HG03565 (cell line): ENCODE measurements at regions not wholly inside any gene's neighbourhood (a gene's known extent, or its start where the extent isn't known, plus 50 kb on each side); places are given as distances from the start of the nearest gene placed in this dataset.
A peak's percentile ranks its signal among the peaks of the same experiment; 100 is the strongest.

Source experiments
- ATAC-seq: cut with Tn5 transposase; IDR thresholded peaks from one replicate; pipeline ENCODE4 v1.9.1; 2021; ENCODE audit warnings: mild to moderate bottlenecking, moderate library complexity; ENCODE audit not compliant: unreplicated experiment

DNA sequence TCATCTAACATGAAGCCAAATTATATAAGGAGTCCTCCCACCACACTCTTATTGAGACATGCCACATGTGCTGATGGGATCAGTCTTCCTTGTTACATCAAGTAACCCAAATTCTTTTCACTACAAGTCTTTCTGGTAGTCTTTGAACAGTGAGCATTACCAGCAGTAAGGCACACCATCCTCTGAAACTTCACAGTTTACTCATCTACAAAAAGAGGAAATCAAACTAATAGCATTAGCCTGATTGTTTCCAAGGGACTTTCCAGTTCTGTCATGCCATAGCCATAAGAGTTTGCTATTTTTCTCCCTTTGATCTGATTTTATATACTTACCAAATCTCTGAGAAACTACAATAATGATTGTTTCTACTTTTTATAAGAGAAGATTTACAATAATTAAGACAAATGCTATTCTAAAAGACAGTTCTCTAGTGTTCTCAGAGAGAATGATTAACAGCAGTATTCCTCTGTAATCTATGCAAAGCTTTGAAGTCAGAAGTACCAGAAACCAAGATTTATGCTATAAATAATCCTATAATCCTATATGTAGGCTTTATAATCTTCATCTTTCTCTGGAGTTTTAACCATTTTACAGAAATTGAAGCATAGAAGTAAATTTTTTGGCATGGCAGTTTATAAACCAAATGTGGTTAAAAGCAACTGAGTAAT is 166.2 kb upstream of the ACO1 start:
- peak; percentile 100 for ATAC-seq

DNA sequence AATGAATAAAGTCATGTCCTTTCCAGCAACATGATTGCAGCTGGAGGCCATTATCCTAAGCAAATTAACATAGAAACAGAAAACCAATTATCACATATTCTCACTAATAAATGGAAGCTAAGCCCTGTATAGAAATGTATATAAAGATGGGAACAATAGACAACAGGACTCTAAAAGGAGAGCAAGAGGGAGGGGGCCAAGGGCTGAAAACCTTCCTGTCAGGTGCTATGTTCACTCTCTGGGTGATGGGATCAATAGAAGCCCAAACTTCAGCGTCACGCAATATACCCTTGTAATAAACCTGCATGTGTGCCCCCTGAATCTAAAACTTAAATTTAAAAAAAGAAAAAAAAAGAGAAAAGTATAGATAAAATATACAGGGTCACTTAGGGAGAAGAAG is 163.7 kb upstream of the ACO1 start:
- ATAC-seq, result no peak

DNA sequence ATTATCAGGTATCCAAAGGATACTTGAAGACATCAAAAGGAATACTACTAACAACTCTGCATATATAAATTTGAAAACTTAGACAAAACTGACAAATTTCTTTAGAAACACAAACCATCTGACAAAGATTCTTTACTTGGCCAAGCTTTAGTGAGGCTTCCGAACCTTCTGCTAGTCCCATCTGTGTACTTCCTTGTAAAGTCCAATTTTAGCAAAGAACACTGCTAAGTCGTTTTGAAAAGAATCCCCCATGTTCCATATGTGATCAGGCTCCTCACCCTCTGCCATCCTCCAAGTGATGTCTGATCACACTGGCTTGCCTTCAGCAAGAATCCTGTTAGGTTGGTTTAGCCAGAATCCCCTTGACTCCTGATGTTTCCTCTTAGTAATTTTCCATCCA is 150.0 kb upstream of the ACO1 start:
- ATAC-seq, result no peak

DNA sequence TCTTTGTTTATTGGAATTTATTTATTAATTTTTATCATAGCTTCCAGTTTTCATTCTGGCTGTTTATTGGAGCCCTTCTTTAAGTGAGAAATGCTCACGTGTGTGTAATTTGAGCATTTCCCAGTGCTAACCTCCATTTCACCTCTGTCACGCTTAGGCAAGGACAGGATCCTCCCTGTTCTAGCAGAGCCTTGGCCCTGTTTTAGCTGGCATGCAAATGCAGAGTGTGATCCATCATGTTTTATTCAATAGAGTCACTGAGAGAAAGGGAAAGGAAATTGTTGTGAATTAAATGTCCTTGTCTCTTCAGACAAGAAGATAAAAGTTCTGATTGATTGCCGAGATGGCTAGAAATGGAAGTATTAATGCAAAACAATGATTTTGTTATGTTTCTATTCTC is 137.3 kb upstream of the ACO1 start:
- no peak for ATAC-seq

DNA sequence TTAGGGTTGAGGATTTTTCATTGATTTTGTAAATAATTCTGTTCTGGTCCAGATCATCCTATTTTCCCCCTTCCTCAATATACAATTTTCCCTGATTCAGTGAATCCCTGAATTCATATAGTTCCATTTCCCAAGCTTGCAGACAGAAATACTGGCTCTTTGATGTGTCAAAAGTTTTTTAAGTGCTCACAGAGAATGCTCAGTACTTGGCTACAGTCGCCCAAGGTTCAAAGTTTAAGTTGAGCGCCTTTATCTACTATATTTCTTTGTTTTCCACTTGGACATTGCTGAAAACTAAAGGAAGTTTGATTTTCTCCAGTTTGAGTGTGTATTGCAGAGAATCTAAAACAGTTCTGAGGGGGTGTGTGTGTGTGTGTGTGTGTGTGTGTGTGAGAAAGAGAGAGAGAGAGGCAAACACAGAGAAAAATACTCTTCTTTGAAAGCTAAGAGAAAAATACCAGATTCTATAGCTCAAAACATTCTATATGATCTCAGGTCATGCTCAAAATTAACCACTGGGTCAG is 136.2 kb upstream of the ACO1 start:
- ATAC-seq, result no peak

DNA sequence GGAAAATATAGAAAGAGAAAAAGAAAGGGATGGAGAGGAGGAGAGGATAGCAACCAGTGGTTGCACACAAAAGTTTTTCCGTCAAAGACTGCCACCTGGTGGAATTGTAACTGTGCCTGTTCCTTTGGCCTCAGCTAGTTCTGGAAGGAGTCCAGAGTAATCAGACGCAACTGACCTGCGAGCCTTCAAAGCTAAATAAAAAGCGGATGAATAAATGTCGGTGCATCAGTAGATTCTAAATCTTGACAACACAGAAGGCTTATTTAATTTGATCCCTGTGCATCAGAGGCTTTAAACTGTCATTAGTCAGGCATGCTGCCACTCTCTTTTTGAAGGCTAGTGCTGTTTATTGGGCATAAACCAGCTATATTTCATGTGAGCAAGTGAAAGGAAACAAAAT is 132.9 kb upstream of the ACO1 start:
- peak; percentile 92 for ATAC-seq

DNA sequence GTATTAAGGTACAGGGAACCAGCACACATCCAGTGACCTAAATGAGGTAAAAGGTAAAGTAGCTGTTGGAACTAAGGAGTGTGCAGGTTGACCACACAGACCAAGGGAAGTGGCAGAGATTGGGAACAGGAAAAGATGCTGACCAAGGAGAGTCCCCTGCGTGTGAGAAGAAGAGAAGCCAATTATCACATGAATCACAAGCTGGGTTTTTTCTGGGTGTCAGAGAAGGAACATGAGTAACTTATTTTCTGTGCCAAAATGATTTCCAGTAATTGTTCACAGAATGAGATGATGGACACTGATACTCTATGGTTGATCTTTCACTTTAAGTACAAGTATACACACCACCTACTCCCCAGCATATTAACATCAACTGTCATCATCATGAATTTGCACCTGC is 130.7 kb upstream of the ACO1 start:
- no peak for ATAC-seq

DNA sequence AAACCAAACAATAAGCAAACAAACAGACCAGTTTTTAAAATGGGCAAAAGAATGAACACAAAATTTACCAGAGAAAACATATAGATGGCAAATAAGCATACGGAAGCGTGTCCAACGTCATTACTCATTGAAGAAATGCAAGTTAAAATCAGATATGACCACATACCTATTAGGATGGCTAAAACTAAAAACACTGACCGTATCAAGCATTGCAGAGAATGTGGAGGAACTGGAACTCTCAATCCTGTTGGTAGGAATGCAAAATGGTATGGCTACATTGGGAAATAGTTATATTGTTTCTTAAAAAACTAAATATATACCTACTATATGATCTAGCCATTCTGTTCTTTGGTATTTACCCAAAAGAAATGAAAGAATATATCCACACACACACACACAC is 129.4 kb upstream of the ACO1 start:
- ATAC-seq, result no peak

DNA sequence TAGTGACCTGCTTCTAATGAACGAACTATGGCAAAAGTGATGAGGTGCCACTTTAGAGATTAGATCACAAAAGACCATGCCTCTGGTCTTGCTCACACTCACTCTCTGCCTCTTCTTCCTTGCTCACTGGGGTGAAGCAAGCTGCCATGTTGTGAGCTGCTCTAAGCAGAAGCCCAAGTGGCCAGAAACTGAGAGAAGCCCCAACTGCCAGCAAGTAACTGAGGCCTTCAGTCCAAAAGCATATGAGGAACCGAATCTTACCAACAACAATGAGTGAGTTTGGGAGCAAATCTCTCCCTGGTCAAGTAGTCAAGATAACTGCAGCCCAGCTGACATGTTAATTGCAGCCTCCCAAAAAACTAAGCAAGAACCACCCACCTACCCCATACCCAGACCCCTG is 126.0 kb upstream of the ACO1 start:
- no peak for ATAC-seq

DNA sequence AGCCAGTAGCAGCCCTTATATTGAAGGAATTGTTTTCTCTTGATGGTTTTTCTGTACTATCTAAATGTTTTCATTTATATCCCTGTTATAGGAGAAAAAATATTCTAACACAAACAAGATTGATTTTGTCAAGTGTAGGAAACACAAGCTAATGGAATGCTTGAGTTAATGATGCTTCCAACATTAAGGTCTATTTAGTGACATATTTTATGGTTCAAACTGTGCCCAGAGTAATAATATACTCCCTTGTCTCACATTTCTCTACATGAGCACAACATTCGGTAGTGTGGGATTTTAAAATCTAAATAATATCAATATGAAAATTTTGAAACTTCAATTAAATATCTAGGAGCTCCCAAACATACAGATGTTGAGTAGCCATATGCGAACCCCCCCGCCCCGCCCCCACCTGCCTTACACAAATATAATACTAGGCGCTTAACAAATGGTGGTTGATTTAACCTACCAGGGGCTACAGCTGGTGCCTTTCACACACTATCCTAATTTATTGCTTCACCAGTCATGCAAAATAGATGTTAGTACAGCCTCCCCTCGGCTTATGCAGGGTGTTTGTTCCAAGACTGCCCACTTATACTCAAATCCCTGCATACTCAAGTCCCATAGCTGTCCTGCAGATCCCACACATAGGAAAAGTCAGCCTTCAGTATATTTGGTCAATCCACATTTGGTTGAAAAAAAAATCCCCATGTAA is 124.1 kb upstream of the ACO1 start:
- no peak for ATAC-seq

DNA sequence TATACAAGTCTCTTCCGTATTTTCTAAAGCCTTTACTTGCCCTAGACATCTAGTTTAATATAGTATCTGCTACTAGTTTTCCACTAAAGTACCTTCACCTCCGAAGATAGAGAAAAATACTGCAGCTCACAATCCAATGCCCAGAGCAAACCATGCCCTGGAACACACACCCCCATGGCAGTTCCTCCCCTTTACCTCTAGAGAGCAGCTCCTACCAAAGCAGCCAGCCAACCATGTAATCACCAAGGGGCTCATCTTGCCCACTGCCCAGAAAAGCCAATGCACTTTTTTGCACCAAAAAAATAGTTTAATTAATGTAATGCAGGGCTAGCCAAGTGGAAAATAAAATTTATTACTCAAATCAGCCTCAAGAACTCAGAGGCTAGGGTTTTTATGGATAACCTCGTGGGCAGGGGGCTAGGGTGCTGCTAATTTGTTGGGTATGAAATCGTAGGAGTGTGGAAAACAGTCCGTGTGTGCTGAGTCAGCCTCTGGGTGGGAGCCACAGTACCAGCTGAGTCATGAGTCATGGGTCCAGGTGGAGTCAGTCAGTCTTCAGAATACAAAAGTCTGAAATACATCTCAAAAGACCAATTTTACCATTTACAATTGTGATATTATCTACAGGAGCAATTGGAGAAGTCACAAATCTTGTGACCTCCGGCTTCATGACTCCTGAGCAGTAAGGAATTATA is 120.1 kb upstream of the ACO1 start:
- ATAC-seq, result no peak

DNA sequence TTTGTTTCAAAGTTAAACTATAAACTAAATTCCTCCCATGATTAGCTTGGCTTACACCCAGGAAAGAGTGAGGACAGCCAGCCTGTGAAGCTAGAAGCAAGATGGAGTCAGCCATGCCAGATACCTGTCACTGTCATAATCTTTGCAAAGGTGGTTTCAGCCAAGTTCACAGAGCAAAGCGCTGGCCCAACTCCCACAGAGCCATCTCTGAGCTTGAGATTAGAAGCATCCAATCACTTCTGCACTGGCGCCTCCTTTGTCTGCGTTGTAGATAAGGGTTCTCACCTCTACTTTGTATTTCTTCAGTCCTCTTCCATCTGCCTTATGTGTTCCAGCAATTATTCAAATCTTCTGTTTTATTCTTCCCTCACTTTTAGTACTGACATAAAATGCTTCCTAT is 119.4 kb upstream of the ACO1 start:
- no peak for ATAC-seq

DNA sequence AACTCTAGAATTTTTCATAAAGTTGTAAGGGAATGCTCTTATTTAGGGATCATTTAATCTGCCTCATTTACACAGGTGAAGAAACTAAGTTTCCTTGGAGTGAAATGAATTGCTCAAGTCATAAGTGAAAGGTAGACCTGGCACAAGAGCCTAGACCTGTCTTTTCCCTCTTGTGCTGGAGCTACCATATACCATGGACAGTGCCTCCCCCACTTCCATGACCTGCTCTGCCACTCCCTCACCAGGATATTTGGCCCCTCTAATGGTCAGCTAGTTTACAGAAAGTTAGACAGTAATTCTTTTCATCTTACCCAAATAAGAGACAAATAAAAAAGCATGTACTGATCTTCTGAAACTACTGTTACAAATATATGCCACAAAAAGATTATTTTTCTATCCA is 105.5 kb upstream of the ACO1 start:
- no peak for ATAC-seq

DNA sequence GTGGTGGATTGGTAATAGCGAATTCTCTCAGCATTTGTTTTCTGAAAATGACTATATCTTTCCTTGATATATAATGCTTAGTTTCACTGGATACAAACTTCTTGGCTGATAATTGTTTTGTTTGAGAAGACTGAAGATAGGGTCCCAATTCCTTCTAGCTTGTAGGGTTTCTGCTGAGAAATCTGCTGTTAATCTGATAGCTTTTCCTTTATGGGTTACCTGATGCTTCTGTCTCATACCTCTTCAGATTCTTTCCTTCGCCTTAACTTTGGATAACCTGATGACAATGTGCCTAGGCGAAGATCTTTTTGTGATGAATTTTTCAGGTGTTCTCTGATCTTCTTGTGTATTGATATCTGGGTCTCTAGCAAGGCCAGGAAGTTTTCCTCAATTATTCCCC is 94.7 kb upstream of the ACO1 start:
- ATAC-seq, result no peak

DNA sequence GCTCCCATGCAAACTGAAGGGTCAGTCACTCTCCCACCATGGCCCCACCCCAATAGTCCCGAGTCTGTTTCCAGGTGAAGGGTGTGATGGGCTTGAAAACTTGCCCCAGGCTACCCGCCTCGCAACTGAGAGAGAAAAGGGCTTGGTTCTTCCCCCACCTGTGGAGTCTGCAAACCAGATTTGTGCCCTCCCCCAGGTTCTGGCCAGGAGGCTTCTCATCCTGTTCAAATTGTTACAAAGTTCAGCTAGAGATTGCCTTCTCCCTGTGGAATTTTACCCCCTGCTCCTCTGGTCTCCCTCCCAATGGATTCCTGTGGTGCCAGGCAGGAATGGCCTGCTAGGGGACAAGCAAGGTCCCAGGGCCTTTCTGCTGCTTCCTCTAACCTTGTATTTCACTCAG is 93.1 kb upstream of the ACO1 start:
- ATAC-seq, result no peak

DNA sequence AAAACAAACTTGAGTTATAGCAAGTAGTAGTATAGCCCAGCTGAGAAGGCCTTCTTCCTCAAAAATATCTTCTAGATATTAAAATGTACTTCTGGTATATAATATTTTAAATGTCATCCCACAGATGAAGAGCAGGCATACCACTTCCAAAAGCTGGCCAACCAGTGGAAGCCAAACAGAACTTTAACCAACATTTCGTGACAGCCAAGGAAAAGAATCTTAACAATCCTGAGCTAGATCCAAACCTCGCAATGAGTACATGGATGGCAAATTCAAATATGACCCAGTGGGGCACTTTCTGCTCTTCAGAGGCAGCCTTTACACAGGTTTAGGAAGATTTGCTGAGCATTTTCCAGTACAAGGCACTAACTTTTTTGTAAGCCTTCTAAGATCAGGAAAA is 91.8 kb upstream of the ACO1 start:
- no peak for ATAC-seq

DNA sequence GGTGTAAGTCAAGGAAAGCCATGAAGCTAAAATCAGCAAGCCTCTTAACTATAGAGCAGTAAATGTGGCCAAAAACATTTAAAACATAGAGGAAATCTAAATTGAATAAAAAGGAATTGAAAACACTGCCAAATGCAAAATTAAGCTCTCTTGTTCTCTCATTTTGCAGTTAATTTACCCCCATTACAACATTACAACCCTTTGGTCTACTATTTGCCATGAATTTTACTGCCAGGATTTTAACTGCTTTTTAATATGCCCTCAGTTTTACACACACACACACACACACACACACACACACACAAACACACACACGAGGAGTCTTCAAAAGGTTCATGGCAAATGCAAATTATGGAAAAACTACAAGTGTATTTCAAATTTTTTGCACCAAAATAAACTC is 91.4 kb upstream of the ACO1 start:
- no peak for ATAC-seq

DNA sequence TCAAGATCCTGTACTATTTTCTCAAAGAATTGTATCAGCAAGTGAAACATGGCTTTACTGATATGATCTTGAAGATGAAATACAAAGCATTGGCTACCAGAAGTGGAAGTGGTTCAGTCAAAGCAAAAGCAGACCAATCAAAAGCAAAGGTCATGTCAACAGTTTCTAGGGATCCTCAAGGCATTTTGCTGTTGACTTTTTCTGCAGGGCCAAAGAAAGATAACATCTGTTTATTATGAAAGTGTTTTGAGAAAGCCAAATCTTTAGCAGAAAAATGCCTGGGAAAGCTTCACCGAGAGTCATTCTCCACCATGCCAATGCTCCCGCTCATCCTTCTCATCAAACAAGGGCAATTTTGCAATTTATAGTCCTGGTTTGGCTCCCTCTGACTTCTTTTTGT is 90.3 kb upstream of the ACO1 start:
- ATAC-seq, result no peak

DNA sequence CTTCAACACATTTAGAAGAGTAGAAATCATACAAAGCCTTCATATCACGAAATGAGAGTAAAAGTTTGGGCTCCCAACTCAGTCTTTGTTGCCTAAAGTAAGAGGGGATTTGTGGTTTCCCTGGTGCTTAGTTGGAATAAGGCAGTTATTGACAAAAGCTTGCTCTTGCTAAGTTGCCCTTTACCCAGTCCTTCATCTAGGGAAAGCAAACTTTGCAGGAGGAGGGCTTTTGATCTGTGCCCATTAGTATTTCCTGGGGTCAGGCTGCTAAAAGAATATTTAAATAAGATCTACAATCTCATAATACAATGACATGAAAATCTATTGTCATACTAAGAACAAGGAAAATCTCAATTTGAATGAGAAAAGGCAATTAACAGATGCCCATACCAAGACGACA is 84.1 kb upstream of the ACO1 start:
- ATAC-seq, result no peak

DNA sequence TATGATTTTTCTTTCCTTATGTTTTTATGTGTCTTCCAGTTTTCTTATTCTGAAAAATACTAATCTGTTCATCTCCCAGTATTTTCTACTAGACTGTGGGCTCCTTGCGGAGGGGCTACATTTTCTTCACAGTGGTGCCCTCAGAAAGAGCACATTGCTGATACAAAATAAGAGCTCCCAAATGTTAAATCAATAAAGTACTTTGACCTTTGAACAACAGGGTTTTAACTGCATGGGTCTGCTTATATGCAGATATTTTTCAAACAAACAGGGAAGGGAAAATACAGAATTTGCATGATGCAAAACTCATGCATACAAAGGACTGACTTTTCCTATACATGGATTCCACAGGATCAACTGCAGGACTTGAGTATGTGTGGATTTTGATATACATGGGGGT is 79.9 kb upstream of the ACO1 start:
- ATAC-seq, result no peak

DNA sequence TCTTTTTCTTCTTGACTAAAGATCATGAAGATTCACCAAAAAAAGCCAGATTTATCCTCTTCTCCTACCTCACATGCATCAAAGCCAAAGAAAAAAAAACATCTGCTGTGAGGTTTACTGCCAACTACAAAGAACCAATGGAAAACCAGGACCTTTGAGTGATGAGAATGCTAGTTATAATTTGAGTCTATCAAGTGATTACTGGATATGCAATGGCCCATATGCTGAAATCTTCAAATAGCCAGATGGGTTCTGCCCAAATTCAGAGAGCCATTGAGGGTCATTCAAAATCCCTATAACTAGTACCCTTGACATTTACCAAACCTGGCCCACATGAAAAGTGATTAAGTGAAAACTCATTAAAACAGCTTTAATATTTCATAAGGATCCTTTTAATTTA is 78.4 kb upstream of the ACO1 start:
- ATAC-seq, result no peak

DNA sequence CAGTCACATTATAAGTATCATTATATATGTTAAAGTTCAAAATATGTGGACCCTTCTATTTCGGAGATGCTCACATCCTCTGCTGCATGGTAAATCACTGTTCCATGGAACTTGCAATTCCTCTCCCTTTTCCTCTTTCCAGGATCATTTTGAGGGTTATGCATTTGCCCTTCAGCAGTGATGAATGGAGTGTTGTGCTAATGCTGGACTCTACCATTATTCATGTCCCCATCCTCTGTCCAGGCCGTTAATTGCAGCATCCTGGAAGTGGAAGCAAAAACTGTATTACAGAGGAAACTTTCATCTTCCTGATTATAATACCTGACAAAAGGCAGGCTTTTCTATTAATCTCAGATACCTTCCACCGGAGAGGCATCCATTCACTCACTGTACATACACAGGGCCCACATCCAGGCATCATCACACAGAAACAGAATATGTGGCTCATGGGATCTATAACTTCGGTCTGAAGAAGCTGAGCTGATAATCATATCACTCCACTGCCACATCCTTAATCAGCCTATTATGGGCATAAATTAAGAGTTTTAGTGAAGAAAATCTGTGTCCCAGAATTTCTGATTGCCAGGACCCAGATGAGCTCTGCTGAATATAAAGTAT is 65.0 kb upstream of the ACO1 start:
- ATAC-seq, result no peak
